Prostate gland (tissue), 2 donors: ENCODE measurements at regions not wholly inside any gene's neighbourhood (a gene's known extent, or its start where the extent isn't known, plus 50 kb on each side); places are given as distances from the start of the nearest gene placed in this dataset.

Source experiments
- CTCF ChIP-seq, 4 experiments: fragments of 200-600 bp in 2 of 4; fragments of 450-650 bp in 2 of 4; sonication (generic) in 2 of 4; IDR thresholded peaks; 1 replicate in 3 of 4; 2 replicates in 1 of 4; pipeline ENCODE4 v1.5.1; 2016 to 2019; ENCODE audit warnings: antibody characterized with exemption in 4 of 4, mild to moderate bottlenecking in 2 of 4, moderate library complexity in 2 of 4
- POLR2A ChIP-seq: fragments of 450-650 bp; IDR thresholded peaks from one replicate; pipeline ENCODE4 v1.6.1; 2016; ENCODE audit warnings: antibody characterized with exemption, mild to moderate bottlenecking
- POLR2AphosphoS5 ChIP-seq: sonication (generic); formaldehyde crosslinking; IDR thresholded peaks from one replicate; pipeline ENCODE4 v1.6.1; 2017; ENCODE audit warnings: antibody characterized with exemption

- TF ChIP-seq CTCF (IDR thresholded peaks at IDR 0.05), result no peak
- TF ChIP-seq POLR2A, result no peak
- no peak for TF ChIP-seq POLR2AphosphoS5
Observed at GRCh38 chr7:10657201-10657600, 316.5 kb upstream of the PHF14 start.
